Adrenal gland (tissue), 9 donors: ENCODE measurements at regions not wholly inside any gene's neighbourhood (a gene's known extent, or its start where the extent isn't known, plus 50 kb on each side); places are given as distances from the start of the nearest gene placed in this dataset.

Experiments used
- DNase-seq, 7 donors: peaks; one replicate each; pipeline ENCODE4 v3.0.0-alpha.2; 2019 to 2020
- H3K27ac ChIP-seq, 5 donors: fragments of 200-600 bp; sonication (generic) in 4 of 5; 1 replicate in 3 of 5; 2 replicates in 2 of 5; pipeline versions ENCODE4 v1.5.1 to v1.8.0; 2016 to 2020; ENCODE audit warnings: mild to moderate bottlenecking in 1 of 5
- H3K27me3 ChIP-seq: fragments of 200-600 bp; 2 replicates; pipeline ENCODE4 v1.8.0; 2021
- H3K36me3 ChIP-seq, 2 donors: fragments of 200-600 bp; replicated peaks in 1 of 2; 1 replicate in 1 of 2; 2 replicates in 1 of 2; pipeline versions ENCODE4 v1.5.1 to v1.8.0; 2018 to 2022
- H3K4me1 ChIP-seq, 2 donors: fragments of 200-600 bp; replicated peaks in 1 of 2; 1 replicate in 1 of 2; 2 replicates in 1 of 2; pipeline versions ENCODE4 v1.5.1 to v1.8.0; 2018 to 2021
- H3K4me3 ChIP-seq, 4 donors: fragments of 200-600 bp; sonication (generic) in 3 of 4; one replicate each; pipeline ENCODE4 v1.5.1; 2016 to 2018
- H3K9me3 ChIP-seq, 3 donors: fragments of 200-600 bp; sonication (generic) in 1 of 3; replicated peaks in 1 of 3; 1 replicate in 2 of 3; 2 replicates in 1 of 3; pipeline versions ENCODE4 v1.5.1 to v1.8.0; 2016 to 2021
- CTCF ChIP-seq, 6 experiments: fragments of 450-650 bp in 4 of 6; fragments of 200-600 bp in 2 of 6; sonication (generic) in 1 of 6; IDR thresholded peaks; 1 replicate in 5 of 6; 2 replicates in 1 of 6; pipeline versions ENCODE4 v1.5.1 to v1.8.0; 2016 to 2021; ENCODE audit warnings: antibody characterized with exemption in 6 of 6, mild to moderate bottlenecking in 2 of 6, moderate library complexity in 1 of 6
- POLR2A ChIP-seq, 2 donors: fragments of 450-650 bp; IDR thresholded peaks; one replicate each; pipeline ENCODE4 v1.6.1; 2017; ENCODE audit warnings: antibody characterized with exemption in 2 of 2, mild to moderate bottlenecking in 2 of 2, moderate library complexity in 1 of 2
- WGBS, 4 donors: extraction: QIAGEN DNeasy Blood & Tissue Kit in 2 of 4; methylation state at CpG; one replicate each; pipeline versions ENCODE4 v1.1.5 to v1.1.7; 2013 to 2017; 5-methylcytosine and 5-hydroxymethylcytosine counted together
- intact Hi-C, 2 donors: fragments of 100-400 bp; cut with DNase I; formaldehyde crosslinking; loops; one replicate each; pipeline versions ENCODE4 v1.14.1 to v1.15.0; 2022 to 2023
- donor health status: healthy with polysubstance abuse.
- donor health status: Bipolar disorder and iron deficiency.
- donor health status: DM: yes; HTN: yes; CAD: no.
- donor health status: DM: no; HTN: no; CAD: no.
- donor health status: DM: no; HTN: no; CAD: no.

GRCh38 chr21:22288885-22289499 lies 1290.8 kb downstream of the NCAM2 start:
- 82 to 86% (median 84%) methylated on average over 2 of the region's 2 CpGs for WGBS, 4 donors
- no peaks in the 10 kb centered on the region for H3K27me3 ChIP-seq

DNA sequence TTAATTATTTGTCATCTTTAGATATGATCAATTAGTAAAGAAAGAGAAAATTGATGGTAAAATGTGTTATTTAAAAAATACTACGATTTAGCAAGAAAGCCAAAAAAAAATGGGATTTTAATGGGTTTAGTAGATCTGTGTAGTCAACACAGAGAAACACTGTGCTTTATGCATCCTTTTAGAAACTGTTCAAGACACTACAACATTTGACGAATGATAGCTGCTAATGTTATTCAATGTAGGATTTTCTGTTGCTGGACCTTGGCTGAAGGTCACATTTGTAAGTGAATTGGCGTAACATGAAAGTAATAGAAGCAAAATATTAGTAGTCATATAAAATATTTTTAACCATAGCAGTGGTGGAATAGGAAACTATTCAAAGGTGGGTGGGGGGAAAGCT lies 1293.9 kb downstream of the NCAM2 start:
- H3K4me3 ChIP-seq = no peak overlapping the region
- 42 to 60% (median 47%) methylated on average over 3 of the region's 3 CpGs for WGBS, 4 donors
- no peak overlapping the region for H3K27ac ChIP-seq
- TF ChIP-seq CTCF (IDR thresholded peaks at IDR 0.05) = no peak
- TF ChIP-seq POLR2A (IDR thresholded peaks at IDR 0.05) = no peak
- no peak for DNase-seq
- intact Hi-C loops = no loop called here
- no peaks in the 10 kb centered on the region for H3K36me3 ChIP-seq
- no peaks in the 10 kb centered on the region for H3K9me3 ChIP-seq
- no peaks in the 10 kb centered on the region for H3K4me1 ChIP-seq
- H3K27me3 ChIP-seq = no peaks in the 10 kb centered on the region

More at GRCh38 chr21:22288885-22289499, 1290.8 kb downstream of the NCAM2 start:
- intact Hi-C loops = no loop called here
- Histone ChIP-seq H3K36me3 (no peaks in the 10 kb centered on the region), H3K9me3 (no peaks in the 10 kb centered on the region), H3K4me1 (no peaks in the 10 kb centered on the region), H3K4me3 (no peak overlapping the region), H3K27ac (no peak overlapping the region)
- TF ChIP-seq CTCF (IDR thresholded peaks at IDR 0.05) = no peak
- no peak for TF ChIP-seq POLR2A (IDR thresholded peaks at IDR 0.05)
- no peak for DNase-seq

- Histone ChIP-seq H3K9me3 (no peaks in the 10 kb centered on the region), H3K4me1 (no peaks in the 10 kb centered on the region), H3K27ac (no peak overlapping the region), H3K36me3 (no peaks in the 10 kb centered on the region), H3K4me3 (no peak overlapping the region), H3K27me3 (no peaks in the 10 kb centered on the region)
- 59 to 74% (median 66%) methylated on average over 2 of the region's 2 CpGs for WGBS, 4 donors
- intact Hi-C loops = no loop called here
- TF ChIP-seq POLR2A (IDR thresholded peaks at IDR 0.05) (no peak), CTCF (IDR thresholded peaks at IDR 0.05) (no peak)
- no peak for DNase-seq
Measured at GRCh38 chr21:22297575-22297974, 1299.4 kb downstream of the NCAM2 start.

- Histone ChIP-seq H3K9me3 (no peaks in the 10 kb centered on the region), H3K27me3 (no peaks in the 10 kb centered on the region), H3K36me3 (no peaks in the 10 kb centered on the region), H3K27ac (no peak overlapping the region), H3K4me1 (no peaks in the 10 kb centered on the region), H3K4me3 (no peak overlapping the region)
- WGBS, 4 donors = 80 to 92% (median 84%) methylated on average over 2 of the region's 2 CpGs
- DNase-seq = no peak
- TF ChIP-seq CTCF (IDR thresholded peaks at IDR 0.05) (no peak), POLR2A (IDR thresholded peaks at IDR 0.05) (no peak)
- intact Hi-C loops = no loop called here
Measured at GRCh38 chr21:22311741-22312462, 1313.7 kb downstream of the NCAM2 start.
